ENCODE measurements at regions not wholly inside any gene's neighbourhood (a gene's known extent, or its start where the extent isn't known, plus 50 kb on each side); places are given as distances from the start of the nearest gene placed in this dataset.

- H3K9me3 ChIP-seq: no peaks in the 10 kb centered on the region
- H3K36me3 ChIP-seq: no peaks in the 10 kb centered on the region
- no peaks in the 10 kb centered on the region for H3K4me1 ChIP-seq
- ATAC-seq: no peak
- H3K27ac ChIP-seq: no peak overlapping the region
- TF ChIP-seq EP300 (IDR thresholded peaks at IDR 0.05): no peak
- no peak for TF ChIP-seq POLR2AphosphoS5 (IDR thresholded peaks at IDR 0.05)
- TF ChIP-seq POLR2A (IDR thresholded peaks at IDR 0.05): no peak
- no peak for TF ChIP-seq CTCF (IDR thresholded peaks at IDR 0.05)
- WGBS, 2 donors (ENCODE audit: low coverage in 1 of 2): 64 to 75% methylated on average over 3 of the region's 3 CpGs
- no peak overlapping the region for H3K4me3 ChIP-seq
- no peaks in the 10 kb centered on the region for H3K27me3 ChIP-seq
These were observed 117.5 kb upstream of the HGF start for GRCh38 chr7:81887098-81888090.

GRCh38 chr7:81886211-81886764 lies 116.4 kb upstream of the HGF start:
- H3K36me3 ChIP-seq: no peaks in the 10 kb centered on the region
- TF ChIP-seq CTCF (IDR thresholded peaks at IDR 0.05): no peak
- TF ChIP-seq POLR2A (IDR thresholded peaks at IDR 0.05): no peak
- no peak for TF ChIP-seq POLR2AphosphoS5 (IDR thresholded peaks at IDR 0.05)
- TF ChIP-seq EP300 (IDR thresholded peaks at IDR 0.05): no peak
- 71 to 78% methylated on average over 2 to 3 of the region's 3 CpGs for WGBS, 2 donors (ENCODE audit: low coverage in 1 of 2)
- H3K27ac ChIP-seq: no peak overlapping the region
- no peaks in the 10 kb centered on the region for H3K4me1 ChIP-seq
- no peaks in the 10 kb centered on the region for H3K27me3 ChIP-seq
- ATAC-seq: no peak
- H3K9me3 ChIP-seq: no peaks in the 10 kb centered on the region
- no peak overlapping the region for H3K4me3 ChIP-seq

- TF ChIP-seq CTCF (IDR thresholded peaks at IDR 0.05): no peak
- TF ChIP-seq POLR2AphosphoS5 (IDR thresholded peaks at IDR 0.05): no peak
- TF ChIP-seq EP300 (IDR thresholded peaks at IDR 0.05): no peak
- no peak for TF ChIP-seq POLR2A (IDR thresholded peaks at IDR 0.05)
- no peaks in the 10 kb centered on the region for H3K36me3 ChIP-seq
- H3K4me3 ChIP-seq: no peak overlapping the region
- WGBS, 2 donors (ENCODE audit: low coverage in 1 of 2): 64 to 80% methylated on average over 3 of the region's 3 CpGs
- no peaks in the 10 kb centered on the region for H3K4me1 ChIP-seq
- no peaks in the 10 kb centered on the region for H3K27me3 ChIP-seq
- H3K27ac ChIP-seq: no peak overlapping the region
- H3K9me3 ChIP-seq: no peaks in the 10 kb centered on the region
- no peak for ATAC-seq
These were observed 115.0 kb upstream of the HGF start for GRCh38 chr7:81884817-81885216.

GRCh38 chr7:81883801-81884393 lies 114.0 kb upstream of the HGF start:
- ATAC-seq: no peak
- H3K4me1 ChIP-seq: no peaks in the 10 kb centered on the region
- 94 to 97% methylated on average over 4 to 7 of the region's 7 CpGs for WGBS, 2 donors (ENCODE audit: low coverage in 1 of 2)
- TF ChIP-seq EP300 (IDR thresholded peaks at IDR 0.05) (no peak), CTCF (IDR thresholded peaks at IDR 0.05) (no peak), POLR2A (IDR thresholded peaks at IDR 0.05) (no peak), POLR2AphosphoS5 (IDR thresholded peaks at IDR 0.05) (no peak)
- H3K9me3 ChIP-seq: no peaks in the 10 kb centered on the region
- no peaks in the 10 kb centered on the region for H3K36me3 ChIP-seq
- no peaks in the 10 kb centered on the region for H3K27me3 ChIP-seq
- H3K27ac ChIP-seq: no peak overlapping the region
- H3K4me3 ChIP-seq: no peak overlapping the region

All from gastroesophageal sphincter (tissue), 4 donors.